ENCODE measurements at regions not wholly inside any gene's neighbourhood (a gene's known extent, or its start where the extent isn't known, plus 50 kb on each side); places are given as distances from the start of the nearest gene placed in this dataset.

- no peak for TF ChIP-seq CTCF (IDR thresholded peaks at IDR 0.05)
- no peak for TF ChIP-seq POLR2A (IDR thresholded peaks at IDR 0.05)
These were observed 144.2 kb downstream of the PDHA2 start for GRCh38 chr4:95984081-95984480.
